CD4-positive, alpha-beta T cell (primary cell): ENCODE measurements at regions not wholly inside any gene's neighbourhood (a gene's known extent, or its start where the extent isn't known, plus 50 kb on each side); places are given as distances from the start of the nearest gene placed in this dataset.
"Not testable (repeated sequence)": the region's sequence is repeated elsewhere in the genome, so short reads cannot be mapped to it uniquely, and the experiment has no call there.

Source experiments
- ATAC-seq: fragments of 200-7000 bp; cut with Tn5 transposase; one replicate; pipeline ENCODE4 v1.10.0; 2022; ENCODE audit warnings: mild to moderate bottlenecking; ENCODE audit not compliant: poor library complexity
- CTCF ChIA-PET: fragments of 350-600 bp; sonication (Branson Sonifier 250); formaldehyde crosslinking; loops from one replicate; lab custom pipeline; 2021; ENCODE audit warnings: antibody characterized with exemption, inconsistent platforms; lab: Charles Lee
- POLR2A ChIA-PET: fragments of 350-600 bp; sonication (Branson Sonifier 250); formaldehyde crosslinking; loops from one replicate; lab custom pipeline; 2021; ENCODE audit warnings: antibody characterized with exemption, inconsistent platforms; lab: Charles Lee
- DNase-seq, 14 experiments: peaks; one replicate each; pipeline ENCODE4 v3.0.0-alpha.2; 2013 to 2020; ENCODE audit warnings: mixed read lengths in 2 of 14
- H3K27ac ChIP-seq, 2 donors: one replicate each; pipeline versions ENCODE4 v1.5.1 to v1.7.0; 2013; ENCODE audit warnings: low read length in 2 of 2, low read depth in 1 of 2, mild to moderate bottlenecking in 1 of 2
- H3K27me3 ChIP-seq, 2 experiments: 1 replicate in 1 of 2; 2 replicates in 1 of 2; pipeline versions ENCODE4 v1.6.1 to v1.7.0; 2013; ENCODE audit warnings: low read length in 2 of 2, control low read depth in 1 of 2, mild to moderate bottlenecking in 1 of 2, moderate library complexity in 1 of 2; ENCODE audit not compliant: insufficient read depth in 2 of 2, control insufficient read depth in 1 of 2
- H3K36me3 ChIP-seq: one replicate; pipeline ENCODE4 v1.6.1; 2013; ENCODE audit warnings: low read length, control low read depth; ENCODE audit not compliant: insufficient read depth
- H3K4me1 ChIP-seq: one replicate; pipeline ENCODE4 v1.6.1; 2013; ENCODE audit warnings: low read length, control low read depth; ENCODE audit not compliant: insufficient read depth
- H3K4me3 ChIP-seq: one replicate; pipeline ENCODE4 v1.5.1; 2013; ENCODE audit warnings: mild to moderate bottlenecking, low read length, moderate library complexity
- H3K9me3 ChIP-seq, 2 experiments: 1 replicate in 1 of 2; 2 replicates in 1 of 2; pipeline versions ENCODE4 v1.6.1 to v1.7.0; 2013; ENCODE audit warnings: low read length in 2 of 2, mild to moderate bottlenecking in 2 of 2, control low read depth in 1 of 2, moderate library complexity in 1 of 2; ENCODE audit not compliant: control insufficient read depth in 1 of 2, insufficient read depth in 1 of 2
- H3K27ac Mint-ChIP-seq: one replicate; pipeline ENCODE4 v1.8.0; 2020; ENCODE audit warnings: mixed read lengths
- H3K27me3 Mint-ChIP-seq: one replicate; pipeline ENCODE4 v1.8.0; 2021; ENCODE audit warnings: mixed read lengths
- H3K36me3 Mint-ChIP-seq: one replicate; pipeline ENCODE4 v1.8.0; 2021; ENCODE audit warnings: low read depth, mixed read lengths
- H3K4me1 Mint-ChIP-seq: one replicate; pipeline ENCODE4 v1.8.0; 2021; ENCODE audit warnings: low read depth, mixed read lengths
- H3K4me3 Mint-ChIP-seq: one replicate; pipeline ENCODE4 v1.8.0; 2020; ENCODE audit warnings: mild to moderate bottlenecking, mixed read lengths
- H3K9me3 Mint-ChIP-seq: one replicate; pipeline ENCODE4 v1.8.0; 2020; ENCODE audit warnings: mixed read lengths
- CTCF ChIP-seq: fragments of 200-600 bp; IDR thresholded peaks from one replicate; pipeline ENCODE4 v1.8.0; 2022; ENCODE audit warnings: antibody characterized with exemption, mild to moderate bottlenecking
- intact Hi-C, 2 experiments: fragments of 100-400 bp; cut with DNase I in 1 of 2; cut with micrococcal nuclease in 1 of 2; formaldehyde crosslinking; loops; one replicate each; pipeline versions ENCODE4 v1.15.1 to v1.9.0; 2023 to 2025; cut with DNase I, micrococcal nuclease

GRCh38 chr7:112946350-112946749, 140.3 kb downstream of the GPR85 start:
- no peak for TF ChIP-seq CTCF
- Histone ChIP-seq H3K4me3 (no peak overlapping the region), H3K4me1 (no peaks in the 10 kb centered on the region), H3K27me3 (peaks cover 4 to 9% of the 10 kb centered on the region in 2 experiments), H3K9me3 (no peaks in the 10 kb centered on the region), H3K27ac (no peak overlapping the region), H3K36me3 (no peaks in the 10 kb centered on the region)
- ChIA-PET CTCF (no interaction called here), POLR2A (no interaction called here)
- no peak for DNase-seq
- intact Hi-C loops: loop anchor here (10.0 kb wide), 2 partner anchors 492 to 562 kb away; partner anchors contain the start of gene IFRD1 (in 1 of the 2)
- no peaks in the 10 kb centered on the region for H3K9me3 Mint-ChIP-seq
- peaks cover 48% of the 10 kb centered on the region for H3K27me3 Mint-ChIP-seq
- ATAC-seq: no peak
- no peak overlapping the region for H3K4me3 Mint-ChIP-seq
- no peaks in the 10 kb centered on the region for H3K4me1 Mint-ChIP-seq
- no peak overlapping the region for H3K27ac Mint-ChIP-seq
- H3K36me3 Mint-ChIP-seq: no peaks in the 10 kb centered on the region

- ChIA-PET POLR2A (no interaction called here), CTCF (no interaction called here)
- intact Hi-C loops: loop anchor here (10.0 kb wide), 2 partner anchors 490 to 560 kb away; partner anchors contain the start of gene IFRD1 (in 1 of the 2)
- Histone ChIP-seq H3K27me3 (peaks cover 0 to 9% of the 10 kb centered on the region in 2 experiments), H3K27ac (no peak overlapping the region), H3K4me1 (peaks cover 8% of the 10 kb centered on the region), H3K9me3 (no peaks in the 10 kb centered on the region), H3K4me3 (no peak overlapping the region), H3K36me3 (no peaks in the 10 kb centered on the region)
- no peak for TF ChIP-seq CTCF
- H3K4me1 Mint-ChIP-seq: peaks cover 9% of the 10 kb centered on the region
- peaks cover 37% of the 10 kb centered on the region for H3K27me3 Mint-ChIP-seq
- H3K27ac Mint-ChIP-seq: no peak overlapping the region
- DNase-seq (no peak), ATAC-seq (no peak)
- H3K9me3 Mint-ChIP-seq: no peaks in the 10 kb centered on the region
- H3K4me3 Mint-ChIP-seq: no peak overlapping the region
- peaks cover 3% of the 10 kb centered on the region for H3K36me3 Mint-ChIP-seq
Observed at GRCh38 chr7:112945046-112945445, 141.6 kb downstream of the GPR85 start.

GRCh38 chr7:112942981-112943380, 143.6 kb downstream of the GPR85 start:
- ATAC-seq (no peak), DNase-seq (no peak)
- H3K27ac ChIP-seq: no peak overlapping the region
- H3K9me3 ChIP-seq: no peaks in the 10 kb centered on the region
- peaks cover 0 to 4% of the 10 kb centered on the region in 2 experiments for H3K27me3 ChIP-seq
- TF ChIP-seq CTCF: no peak
- ChIA-PET CTCF (no interaction called here), POLR2A (no interaction called here)
- intact Hi-C loops: loop anchor here (5.0 to 10.0 kb wide), 3 partner anchors 174 to 558 kb away; partner anchors contain the start of genes IFRD1 (in 1 of the 2) and SMIM30 (in 1 of the 2)
- H3K4me3 ChIP-seq: no peak overlapping the region
- Mint-ChIP-seq H3K27ac (no peak overlapping the region), H3K27me3 (peaks cover 20% of the 10 kb centered on the region), H3K4me1 (peaks cover 24% of the 10 kb centered on the region), H3K9me3 (no peaks in the 10 kb centered on the region), H3K4me3 (no peak overlapping the region), H3K36me3 (peaks cover 7% of the 10 kb centered on the region)
- no peaks in the 10 kb centered on the region for H3K36me3 ChIP-seq
- H3K4me1 ChIP-seq: peaks cover 18% of the 10 kb centered on the region

- H3K27ac ChIP-seq, H3K27me3 ChIP-seq, H3K27ac Mint-ChIP-seq, DNase-seq, H3K4me3 Mint-ChIP-seq, ATAC-seq, H3K9me3 ChIP-seq, H3K36me3 ChIP-seq, H3K9me3 Mint-ChIP-seq, H3K36me3 Mint-ChIP-seq, H3K4me3 ChIP-seq, POLR2A ChIA-PET, CTCF ChIA-PET: not testable (repeated sequence)
- peaks cover 17% of the 10 kb centered on the region for H3K27me3 Mint-ChIP-seq
- H3K4me1 Mint-ChIP-seq: peaks cover 33% of the 10 kb centered on the region
- intact Hi-C loops: loop anchor here (5.0 to 10.0 kb wide), 3 partner anchors 175 to 557 kb away; partner anchors contain the start of genes IFRD1 (in 1 of the 2) and SMIM30 (in 1 of the 2)
- peaks cover 18% of the 10 kb centered on the region for H3K4me1 ChIP-seq
Observed at GRCh38 chr7:112942125-112942524, 144.5 kb downstream of the GPR85 start.
